ENCODE measurements at regions not wholly inside any gene's neighbourhood (a gene's known extent, or its start where the extent isn't known, plus 50 kb on each side); places are given as distances from the start of the nearest gene placed in this dataset.

DNA sequence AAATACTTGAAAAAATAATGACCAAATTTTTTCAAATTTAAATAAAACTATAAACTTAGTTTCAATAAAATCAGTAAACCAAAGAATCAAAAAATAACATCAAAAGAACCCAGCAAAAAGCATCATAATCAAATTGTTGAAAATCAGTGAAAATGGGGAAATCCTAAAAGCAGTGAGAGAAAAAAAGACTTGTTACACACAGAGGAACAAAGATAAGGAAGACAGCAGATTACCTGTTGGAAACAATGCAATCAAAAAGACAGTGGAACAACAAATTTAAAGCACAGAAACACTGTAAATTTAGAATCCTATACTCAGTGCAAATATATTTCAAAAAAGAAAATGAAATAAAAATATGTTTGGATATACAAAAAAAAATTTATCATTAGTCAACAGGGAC is 156.2 kb upstream of the LMCD1 start:
- Histone ChIP-seq H3K36me3 (ENCODE audit: insufficient read depth, low read length) (no peaks in the 10 kb centered on the region), H3K9me3 (ENCODE audit: control insufficient read depth in 1 of 2, insufficient read depth in 1 of 2, low read length in 2 of 2) (peaks cover 0 to 13% of the 10 kb centered on the region in 2 experiments), H3K27me3 (ENCODE audit: control insufficient read depth in 1 of 2, insufficient read depth in 2 of 2, low read length in 2 of 2) (no peaks in the 10 kb centered on the region), H3K4me1 (ENCODE audit: insufficient read depth, low read length) (no peaks in the 10 kb centered on the region), H3K27ac (ENCODE audit: low read depth in 1 of 2, low read length in 2 of 2) (no peak overlapping the region), H3K4me3 (ENCODE audit: low read length) (no peak overlapping the region)
- Mint-ChIP-seq H3K4me1 (ENCODE audit: low read depth) (peaks cover 8% of the 10 kb centered on the region), H3K9me3 (peaks cover 8% of the 10 kb centered on the region), H3K27ac (no peak overlapping the region), H3K27me3 (no peaks in the 10 kb centered on the region), H3K4me3 (no peak overlapping the region), H3K36me3 (ENCODE audit: low read depth) (peaks cover 7% of the 10 kb centered on the region)
- TF ChIP-seq, protein P1, sequence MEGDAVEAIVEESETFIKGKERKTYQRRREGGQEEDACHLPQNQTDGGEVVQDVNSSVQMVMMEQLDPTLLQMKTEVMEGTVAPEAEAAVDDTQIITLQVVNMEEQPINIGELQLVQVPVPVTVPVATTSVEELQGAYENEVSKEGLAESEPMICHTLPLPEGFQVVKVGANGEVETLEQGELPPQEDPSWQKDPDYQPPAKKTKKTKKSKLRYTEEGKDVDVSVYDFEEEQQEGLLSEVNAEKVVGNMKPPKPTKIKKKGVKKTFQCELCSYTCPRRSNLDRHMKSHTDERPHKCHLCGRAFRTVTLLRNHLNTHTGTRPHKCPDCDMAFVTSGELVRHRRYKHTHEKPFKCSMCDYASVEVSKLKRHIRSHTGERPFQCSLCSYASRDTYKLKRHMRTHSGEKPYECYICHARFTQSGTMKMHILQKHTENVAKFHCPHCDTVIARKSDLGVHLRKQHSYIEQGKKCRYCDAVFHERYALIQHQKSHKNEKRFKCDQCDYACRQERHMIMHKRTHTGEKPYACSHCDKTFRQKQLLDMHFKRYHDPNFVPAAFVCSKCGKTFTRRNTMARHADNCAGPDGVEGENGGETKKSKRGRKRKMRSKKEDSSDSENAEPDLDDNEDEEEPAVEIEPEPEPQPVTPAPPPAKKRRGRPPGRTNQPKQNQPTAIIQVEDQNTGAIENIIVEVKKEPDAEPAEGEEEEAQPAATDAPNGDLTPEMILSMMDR (IDR thresholded peaks at IDR 0.05), result no peak
- ATAC-seq (ENCODE audit: poor library complexity) (no peak), DNase-seq (no peak)
- intact Hi-C loops (cut with DNase I, micrococcal nuclease), result no loop called here
- POLR2A ChIA-PET, result interaction anchor here (1.0 kb wide), 1 partner anchor 11 kb away, joined by 4 read pairs; no protein-coding TSS in a partner anchor
- CTCF ChIA-PET, result no interaction called here

DNA sequence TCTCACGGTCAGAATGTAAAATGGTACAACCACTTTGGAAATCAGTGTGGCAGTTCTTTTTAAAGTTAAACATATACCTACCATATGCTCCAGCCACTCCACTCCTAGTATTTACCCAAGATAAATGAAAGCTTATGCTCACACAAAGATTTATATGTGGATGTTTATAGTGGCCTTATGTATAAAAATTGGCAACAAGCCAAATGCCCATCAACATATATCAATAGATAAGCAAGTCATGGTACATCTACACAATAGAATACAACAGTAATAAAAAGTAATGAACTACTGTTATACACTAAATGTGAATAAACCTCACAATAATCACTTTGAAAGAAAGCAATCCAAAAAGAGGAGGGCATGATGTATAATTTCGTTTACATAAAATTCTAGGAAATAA is 153.5 kb upstream of the LMCD1 start:
- Mint-ChIP-seq H3K36me3 (ENCODE audit: low read depth) (peaks cover 7% of the 10 kb centered on the region), H3K4me3 (no peak overlapping the region), H3K4me1 (ENCODE audit: low read depth) (peaks cover 20% of the 10 kb centered on the region), H3K27ac (no peak overlapping the region), H3K27me3 (no peaks in the 10 kb centered on the region), H3K9me3 (peaks cover 8% of the 10 kb centered on the region)
- ChIA-PET CTCF (interaction anchor here (1.0 kb wide), 1 partner anchor 69 kb away, joined by 3 read pairs; no protein-coding TSS in a partner anchor), POLR2A (no interaction called here)
- H3K9me3 ChIP-seq (ENCODE audit: control insufficient read depth in 1 of 2, insufficient read depth in 1 of 2, low read length in 2 of 2), result peaks cover 0 to 13% of the 10 kb centered on the region in 2 experiments
- no peak for DNase-seq
- no peak overlapping the region for H3K4me3 ChIP-seq (ENCODE audit: low read length)
- H3K27me3 ChIP-seq (ENCODE audit: control insufficient read depth in 1 of 2, insufficient read depth in 2 of 2, low read length in 2 of 2), result no peaks in the 10 kb centered on the region
- TF ChIP-seq, protein P1 (IDR thresholded peaks at IDR 0.05), result no peak
- intact Hi-C loops (cut with DNase I, micrococcal nuclease), result no loop called here
- ATAC-seq (ENCODE audit: poor library complexity), result no peak
- H3K27ac ChIP-seq (ENCODE audit: low read depth in 1 of 2, low read length in 2 of 2), result no peak overlapping the region
- no peaks in the 10 kb centered on the region for H3K4me1 ChIP-seq (ENCODE audit: insufficient read depth, low read length)
- no peaks in the 10 kb centered on the region for H3K36me3 ChIP-seq (ENCODE audit: insufficient read depth, low read length)

DNA sequence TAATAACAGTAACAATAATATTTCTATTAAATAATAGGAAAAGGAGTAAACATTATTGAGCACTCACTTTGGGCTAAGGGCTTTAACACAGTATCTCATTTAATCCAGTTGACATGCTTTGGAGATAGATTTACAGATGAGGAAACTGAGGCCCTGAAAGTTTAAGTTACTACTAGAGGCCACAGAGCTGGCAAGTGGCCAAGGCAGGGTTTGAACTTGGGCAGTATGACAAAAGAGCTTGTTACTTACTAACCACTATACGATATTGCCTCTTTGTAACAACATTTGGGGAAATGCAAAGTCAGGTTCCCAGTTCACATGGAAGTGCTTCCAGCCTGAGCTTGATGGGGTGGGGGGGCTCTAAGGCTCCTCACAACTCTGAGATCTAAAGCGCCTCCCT is 149.1 kb upstream of the LMCD1 start:
- H3K27me3 Mint-ChIP-seq, result no peaks in the 10 kb centered on the region
- Histone ChIP-seq H3K9me3 (ENCODE audit: control insufficient read depth in 1 of 2, insufficient read depth in 1 of 2, low read length in 2 of 2) (peaks cover under 1% of the 10 kb centered on the region in 2 experiments), H3K4me1 (ENCODE audit: insufficient read depth, low read length) (peaks cover 23% of the 10 kb centered on the region), H3K27ac (ENCODE audit: low read depth in 1 of 2, low read length in 2 of 2) (no peak overlapping the region), H3K4me3 (ENCODE audit: low read length) (no peak overlapping the region), H3K36me3 (ENCODE audit: insufficient read depth, low read length) (no peaks in the 10 kb centered on the region), H3K27me3 (ENCODE audit: control insufficient read depth in 1 of 2, insufficient read depth in 2 of 2, low read length in 2 of 2) (no peaks in the 10 kb centered on the region)
- ChIA-PET CTCF (no interaction called here), POLR2A (no interaction called here)
- no peak overlapping the region for H3K27ac Mint-ChIP-seq
- DNase-seq (no peak), ATAC-seq (ENCODE audit: poor library complexity) (no peak)
- H3K4me1 Mint-ChIP-seq (ENCODE audit: low read depth), result peaks cover 55% of the 10 kb centered on the region
- TF ChIP-seq, protein P1 (IDR thresholded peaks at IDR 0.05), result no peak
- H3K9me3 Mint-ChIP-seq, result peaks cover 3% of the 10 kb centered on the region
- H3K4me3 Mint-ChIP-seq, result no peak overlapping the region
- intact Hi-C loops (cut with DNase I, micrococcal nuclease), result loop anchor here in 1 of 2 experiments (10.0 kb wide), 1 partner anchor 478 kb away; no protein-coding TSS in a partner anchor
- peaks cover 11% of the 10 kb centered on the region for H3K36me3 Mint-ChIP-seq (ENCODE audit: low read depth)

Measured in CD4-positive, alpha-beta T cell (primary cell).